OCI-M1 (cell line): ENCODE measurements at regions not wholly inside any gene's neighbourhood (a gene's known extent, or its start where the extent isn't known, plus 50 kb on each side); places are given as distances from the start of the nearest gene placed in this dataset.

ENCODE experiments used
- DNase-seq: peaks from one replicate; lab custom pipeline; 2025; lab: John Stamatoyannopoulos, UW

GRCh38 chr7:113460067-113460466, 341.7 kb upstream of the SMIM30 start:
- no peak for DNase-seq

- DNase-seq = no peak
These were observed 338.2 kb upstream of the SMIM30 start for GRCh38 chr7:113456533-113456932.

- no peak for DNase-seq
These were observed 336.3 kb upstream of the SMIM30 start for GRCh38 chr7:113454597-113455169.

- DNase-seq = no peak
These were observed 333.9 kb upstream of the SMIM30 start for GRCh38 chr7:113452245-113452644.

- no peak for DNase-seq
These were observed 328.4 kb upstream of the SMIM30 start for GRCh38 chr7:113446791-113447190.

GRCh38 chr7:113446391-113446790, 328.0 kb upstream of the SMIM30 start:
- no peak for DNase-seq

- DNase-seq = no peak
These were observed 325.9 kb upstream of the SMIM30 start for GRCh38 chr7:113444261-113444660.

- DNase-seq = no peak
These were observed 321.8 kb upstream of the SMIM30 start for GRCh38 chr7:113440173-113440572.

GRCh38 chr7:113431406-113431805, 313.1 kb upstream of the SMIM30 start:
- peak; percentile 1 for DNase-seq

GRCh38 chr7:113424185-113424817, 305.9 kb upstream of the SMIM30 start:
- DNase-seq = no peak

GRCh38 chr7:113421696-113422330, 303.5 kb upstream of the SMIM30 start:
- DNase-seq = peak; percentile 92

- no peak for DNase-seq
These were observed 296.2 kb upstream of the SMIM30 start for GRCh38 chr7:113414401-113415035.

GRCh38 chr7:113412410-113412809, 294.1 kb upstream of the SMIM30 start:
- no peak for DNase-seq

GRCh38 chr7:113410796-113411195, 292.4 kb upstream of the SMIM30 start:
- no peak for DNase-seq

- DNase-seq = no peak
These were observed 290.6 kb upstream of the SMIM30 start for GRCh38 chr7:113408999-113409398.

- no peak for DNase-seq
These were observed 287.1 kb upstream of the SMIM30 start for GRCh38 chr7:113405296-113406056.

- peak; percentile 33 for DNase-seq
These were observed 285.9 kb upstream of the SMIM30 start for GRCh38 chr7:113404245-113404644.

GRCh38 chr7:113402482-113402881, 284.1 kb upstream of the SMIM30 start:
- DNase-seq = no peak

GRCh38 chr7:113402005-113402404, 283.7 kb upstream of the SMIM30 start:
- DNase-seq = no peak

GRCh38 chr7:113394856-113395255, 276.5 kb upstream of the SMIM30 start:
- DNase-seq = no peak

GRCh38 chr7:113392841-113393540, 274.6 kb upstream of the SMIM30 start:
- no peak for DNase-seq

GRCh38 chr7:113392421-113392820, 274.1 kb upstream of the SMIM30 start:
- no peak for DNase-seq
